ENCODE measurements at regions not wholly inside any gene's neighbourhood (a gene's known extent, or its start where the extent isn't known, plus 50 kb on each side); places are given as distances from the start of the nearest gene placed in this dataset.

DNA sequence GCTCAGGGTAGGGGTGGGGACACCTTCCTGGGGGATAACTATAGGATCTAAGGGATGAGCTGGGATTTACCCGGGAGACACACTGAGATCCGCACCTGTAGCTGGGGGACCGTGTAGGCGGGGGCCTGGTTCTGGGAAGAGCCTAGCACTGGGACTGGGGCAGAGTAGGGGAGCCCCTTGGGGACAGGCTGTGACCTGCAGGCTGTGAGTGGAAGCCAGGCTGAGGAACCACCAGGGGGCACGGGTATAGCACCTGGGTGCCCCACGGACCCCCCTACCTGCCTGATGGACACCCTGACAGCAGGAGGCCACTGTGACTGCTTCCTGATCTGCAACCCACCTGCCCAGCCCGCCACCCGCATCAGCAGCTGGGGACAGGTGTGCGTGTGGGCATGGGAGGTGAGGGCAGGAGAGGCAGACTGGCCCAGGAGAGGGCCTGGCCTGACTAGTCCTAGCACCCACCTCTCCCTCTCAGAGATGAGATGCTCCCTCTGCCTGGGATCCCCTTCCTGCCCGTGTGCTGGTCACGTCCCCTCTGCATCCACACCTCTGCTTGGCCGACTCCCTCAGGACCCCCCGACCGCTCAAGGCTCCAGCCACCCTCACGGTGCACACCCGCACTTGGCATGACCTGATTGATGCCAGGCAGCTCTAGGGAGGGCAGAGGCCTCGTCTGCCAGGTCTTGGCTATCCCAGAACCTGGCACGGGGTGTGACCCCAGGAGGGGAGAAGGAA is 94.2 kb upstream of the NKX1-1 start:
- Histone ChIP-seq H3K36me3 (no peaks in the 10 kb centered on the region), H3K9me3 (no peaks in the 10 kb centered on the region), H3K27me3 (peaks cover 0 to 67% (median 19%) of the 10 kb centered on the region in 3 donors), H3K4me1 (no peaks in the 10 kb centered on the region), H3K4me3 (no peak overlapping the region), H3K27ac (no peak overlapping the region)
- 81 to 91% (median 82%) methylated on average over 16 to 18 of the region's 18 CpGs for WGBS, 5 donors
- intact Hi-C loops (cut with DNase I; ENCODE audit: low total_unique reads): no loop called here
- no peak for DNase-seq
- TF ChIP-seq POLR2AphosphoS5 (IDR thresholded peaks at IDR 0.05): no peak
- no peak for TF ChIP-seq POLR2A (IDR thresholded peaks at IDR 0.05)
- no peak for TF ChIP-seq EP300 (IDR thresholded peaks at IDR 0.05)
- no peak for TF ChIP-seq CTCF (IDR thresholded peaks at IDR 0.05)

- Histone ChIP-seq H3K36me3 (no peaks in the 10 kb centered on the region), H3K4me1 (no peaks in the 10 kb centered on the region), H3K27me3 (peaks cover 0 to 67% (median 20%) of the 10 kb centered on the region in 3 donors), H3K4me3 (no peak overlapping the region), H3K9me3 (no peaks in the 10 kb centered on the region), H3K27ac (no peak overlapping the region)
- WGBS, 5 donors: 65 to 74% (median 68%) methylated on average over 3 to 7 of the region's 7 CpGs
- intact Hi-C loops (cut with DNase I; ENCODE audit: low total_unique reads): no loop called here
- no peak for DNase-seq
- no peak for TF ChIP-seq POLR2A (IDR thresholded peaks at IDR 0.05)
Observed at GRCh38 chr4:1499465-1499864, 93.2 kb upstream of the NKX1-1 start.

GRCh38 chr4:1497189-1497801 is 91.1 kb upstream of the NKX1-1 start:
- DNase-seq: no peak
- Histone ChIP-seq H3K27me3 (peaks cover 0 to 67% (median 22%) of the 10 kb centered on the region in 3 donors), H3K27ac (no peak overlapping the region), H3K4me3 (no peak overlapping the region), H3K9me3 (no peaks in the 10 kb centered on the region), H3K36me3 (no peaks in the 10 kb centered on the region), H3K4me1 (no peaks in the 10 kb centered on the region)
- intact Hi-C loops (cut with DNase I; ENCODE audit: low total_unique reads): no loop called here
- no peak for TF ChIP-seq CTCF (IDR thresholded peaks at IDR 0.05)
- no peak for TF ChIP-seq POLR2A (IDR thresholded peaks at IDR 0.05)
- TF ChIP-seq EP300 (IDR thresholded peaks at IDR 0.05): no peak
- TF ChIP-seq POLR2AphosphoS5 (IDR thresholded peaks at IDR 0.05): no peak
- WGBS, 5 donors: 64 to 68% (median 66%) methylated on average over 7 of the region's 7 CpGs

GRCh38 chr4:1496116-1496642 is 89.9 kb upstream of the NKX1-1 start:
- peaks cover 0 to 67% (median 20%) of the 10 kb centered on the region in 3 donors for H3K27me3 ChIP-seq
- no peak for TF ChIP-seq EP300 (IDR thresholded peaks at IDR 0.05)
- TF ChIP-seq CTCF (IDR thresholded peaks at IDR 0.05): no peak
- TF ChIP-seq POLR2A (IDR thresholded peaks at IDR 0.05): no peak
- no peak for TF ChIP-seq POLR2AphosphoS5 (IDR thresholded peaks at IDR 0.05)
- DNase-seq: no peak
- H3K27ac ChIP-seq: no peak overlapping the region
- WGBS, 5 donors: 67 to 77% (median 70%) methylated on average over 9 of the region's 9 CpGs
- no peaks in the 10 kb centered on the region for H3K36me3 ChIP-seq
- H3K4me1 ChIP-seq: no peaks in the 10 kb centered on the region
- H3K9me3 ChIP-seq: no peaks in the 10 kb centered on the region
- intact Hi-C loops (cut with DNase I; ENCODE audit: low total_unique reads): no loop called here
- H3K4me3 ChIP-seq: no peak overlapping the region

Data from stomach (tissue), 8 donors.